HepG2 (cell line): ENCODE measurements at regions not wholly inside any gene's neighbourhood (a gene's known extent, or its start where the extent isn't known, plus 50 kb on each side); places are given as distances from the start of the nearest gene placed in this dataset.

Experiments used
- DNMT3B ChIP-seq: conservative IDR thresholded peaks from 2 replicates; pipeline ENCODE4 v1.6.1; 2016; ENCODE audit warnings: missing biosample characterization, control low read depth
- HNRNPUL1 ChIP-seq: fragments of 200-400 bp; formaldehyde crosslinking; IDR thresholded peaks from 2 replicates; pipeline ENCODE4 v1.6.1; 2017; ENCODE audit warnings: low read depth, mild to moderate bottlenecking, low read length, moderate library complexity
- HOXA9 ChIP-seq: sonication (generic); formaldehyde crosslinking; IDR thresholded peaks from 2 replicates; pipeline ENCODE4 v1.8.1; 2022; ENCODE audit warnings: missing genetic modification reagents, mild to moderate bottlenecking, moderate library complexity, borderline replicate concordance
- MIER3 ChIP-seq: IDR thresholded peaks from 2 replicates; pipeline ENCODE4 v1.6.1; 2016; ENCODE audit warnings: missing compliant biosample characterization, borderline replicate concordance
- RBM22 ChIP-seq: fragments of 200-400 bp; formaldehyde crosslinking; optimal IDR thresholded peaks from 2 replicates; pipeline ENCODE3; 2017; ENCODE audit warnings: mild to moderate bottlenecking, low read length, moderate library complexity
- SIX4 ChIP-seq: sonication (generic); formaldehyde crosslinking; IDR thresholded peaks from 2 replicates; pipeline ENCODE4 v1.4.0; 2020; ENCODE audit warnings: missing genetic modification reagents
- ZNF205 ChIP-seq: IDR thresholded peaks from 2 replicates; pipeline ENCODE4 v1.6.1; 2018; ENCODE audit warnings: missing biosample characterization, missing genetic modification reagents
- ZNF234 ChIP-seq: sonication (generic); formaldehyde crosslinking; conservative IDR thresholded peaks from 2 replicates; pipeline ENCODE4 v1.5.1; 2020; ENCODE audit warnings: mild to moderate bottlenecking, missing genetic modification reagents
- ZNF256 ChIP-seq: sonication (generic); formaldehyde crosslinking; conservative IDR thresholded peaks from 2 replicates; pipeline ENCODE4 v1.4.0; 2020; ENCODE audit warnings: missing genetic modification reagents
- ZNF431 ChIP-seq: sonication (generic); formaldehyde crosslinking; IDR thresholded peaks from 2 replicates; pipeline ENCODE4 v1.9.0; 2022; ENCODE audit warnings: missing genetic modification reagents, low read depth, mild to moderate bottlenecking, borderline replicate concordance
- ZNF788 ChIP-seq: sonication (generic); formaldehyde crosslinking; IDR thresholded peaks from 2 replicates; pipeline ENCODE4 v1.5.0; 2020; ENCODE audit warnings: mild to moderate bottlenecking, missing genetic modification reagents, borderline replicate concordance
- ZNF879 ChIP-seq: sonication (generic); formaldehyde crosslinking; IDR thresholded peaks from 2 replicates; pipeline ENCODE4 v1.8.1; 2023; ENCODE audit warnings: missing genetic modification reagents
- TF ChIP-seq, protein P1 (sequence below): sonication (generic); formaldehyde crosslinking; IDR thresholded peaks from 2 replicates; pipeline ENCODE4 v1.5.0; 2020; ENCODE audit warnings: mild to moderate bottlenecking, missing genetic modification reagents
- TF ChIP-seq, protein P2 (sequence below): sonication (generic); formaldehyde crosslinking; IDR thresholded peaks from 2 replicates; pipeline ENCODE4 v1.5.0; 2020; ENCODE audit warnings: missing genetic modification reagents
- TF ChIP-seq, protein P3 (sequence below): sonication (generic); formaldehyde crosslinking; IDR thresholded peaks from 2 replicates; pipeline ENCODE4 v1.5.0; 2020; ENCODE audit warnings: missing genetic modification reagents
- TF ChIP-seq, protein P4 (sequence below): sonication (generic); formaldehyde crosslinking; IDR thresholded peaks from 2 replicates; pipeline ENCODE4 v1.4.0; 2020; ENCODE audit warnings: mild to moderate bottlenecking, missing genetic modification reagents, borderline replicate concordance
- TF ChIP-seq, protein P5 (sequence below): fragments of 450-650 bp; IDR thresholded peaks from 2 replicates; pipeline ENCODE4 v1.6.1; 2017; ENCODE audit warnings: mild to moderate bottlenecking

DNA sequence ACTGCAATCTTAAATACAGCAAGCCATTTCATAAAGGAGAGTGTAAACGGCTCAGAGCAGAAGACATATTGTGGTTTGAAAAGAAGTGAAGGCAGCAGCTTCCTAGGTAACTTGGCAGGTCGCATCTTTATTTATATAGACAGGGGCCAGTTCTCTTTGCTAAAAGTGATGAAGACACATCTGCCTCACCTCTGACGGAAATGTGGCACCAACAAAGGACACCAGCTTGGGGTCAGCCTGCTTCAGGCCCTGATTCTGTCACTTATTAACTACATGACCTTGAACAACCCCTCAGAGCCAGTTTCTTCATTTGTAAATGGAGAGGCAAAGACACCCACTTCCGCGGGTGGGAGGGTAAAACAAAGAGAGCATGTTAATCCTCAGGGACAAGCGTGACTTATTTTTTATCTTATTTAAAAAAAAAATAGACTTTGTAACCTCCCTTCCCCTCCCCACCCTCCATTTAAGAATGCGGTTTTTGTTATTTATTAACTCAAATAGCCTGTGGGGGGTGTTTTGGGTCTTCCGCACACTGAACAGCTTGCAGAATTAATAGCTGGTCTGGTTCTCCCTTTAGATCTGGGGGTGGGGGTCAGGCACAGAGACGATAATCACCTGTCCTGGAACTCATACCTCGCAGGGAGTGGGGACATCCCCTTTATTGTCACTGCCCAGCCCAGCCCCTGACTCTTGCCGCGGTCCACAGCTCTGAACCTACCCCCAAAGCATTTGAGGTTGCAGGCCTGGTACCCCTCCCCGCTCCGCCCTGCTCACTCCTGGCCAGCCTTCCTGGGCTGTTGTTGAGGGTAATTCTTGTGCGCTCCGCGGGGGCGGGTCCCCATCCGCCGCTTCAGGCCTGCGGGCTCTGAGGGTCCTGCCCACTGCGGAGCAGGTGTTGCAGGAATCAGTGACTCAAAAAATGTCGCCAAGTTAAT, 64.2 kb upstream of the TMEM17 start (continued):
- TF ChIP-seq ZNF205 (peak; percentile 75), HOXA9 (CRISPR knock-in tag) (no peak), DNMT3B (CRISPR knock-in tag) (peak; percentile 20; the same call in 1 of the 2 replicates), RBM22 (peak; percentile 3), HNRNPUL1 (peak; percentile 99), ZNF431 (CRISPR knock-in tag) (peak; percentile 65; the same call in 1 of the 2 replicates), ZNF879 (no peak), SIX4 (CRISPR knock-in tag) (peak; percentile 98), ZNF256 (CRISPR knock-in tag) (peak; percentile 94), ZNF234 (CRISPR knock-in tag) (no peak), MIER3 (CRISPR knock-in tag) (peak; percentile 88; the same call in 1 of the 2 replicates), ZNF788 (CRISPR knock-in tag) (no peak; the same call in 1 of the 2 replicates)
- TF ChIP-seq, protein P1, sequence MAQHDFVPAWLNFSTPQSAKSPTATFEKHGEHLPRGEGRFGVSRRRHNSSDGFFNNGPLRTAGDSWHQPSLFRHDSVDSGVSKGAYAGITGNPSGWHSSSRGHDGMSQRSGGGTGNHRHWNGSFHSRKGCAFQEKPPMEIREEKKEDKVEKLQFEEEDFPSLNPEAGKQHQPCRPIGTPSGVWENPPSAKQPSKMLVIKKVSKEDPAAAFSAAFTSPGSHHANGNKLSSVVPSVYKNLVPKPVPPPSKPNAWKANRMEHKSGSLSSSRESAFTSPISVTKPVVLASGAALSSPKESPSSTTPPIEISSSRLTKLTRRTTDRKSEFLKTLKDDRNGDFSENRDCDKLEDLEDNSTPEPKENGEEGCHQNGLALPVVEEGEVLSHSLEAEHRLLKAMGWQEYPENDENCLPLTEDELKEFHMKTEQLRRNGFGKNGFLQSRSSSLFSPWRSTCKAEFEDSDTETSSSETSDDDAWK (CRISPR knock-in tag), result no peak
- TF ChIP-seq, protein P2, sequence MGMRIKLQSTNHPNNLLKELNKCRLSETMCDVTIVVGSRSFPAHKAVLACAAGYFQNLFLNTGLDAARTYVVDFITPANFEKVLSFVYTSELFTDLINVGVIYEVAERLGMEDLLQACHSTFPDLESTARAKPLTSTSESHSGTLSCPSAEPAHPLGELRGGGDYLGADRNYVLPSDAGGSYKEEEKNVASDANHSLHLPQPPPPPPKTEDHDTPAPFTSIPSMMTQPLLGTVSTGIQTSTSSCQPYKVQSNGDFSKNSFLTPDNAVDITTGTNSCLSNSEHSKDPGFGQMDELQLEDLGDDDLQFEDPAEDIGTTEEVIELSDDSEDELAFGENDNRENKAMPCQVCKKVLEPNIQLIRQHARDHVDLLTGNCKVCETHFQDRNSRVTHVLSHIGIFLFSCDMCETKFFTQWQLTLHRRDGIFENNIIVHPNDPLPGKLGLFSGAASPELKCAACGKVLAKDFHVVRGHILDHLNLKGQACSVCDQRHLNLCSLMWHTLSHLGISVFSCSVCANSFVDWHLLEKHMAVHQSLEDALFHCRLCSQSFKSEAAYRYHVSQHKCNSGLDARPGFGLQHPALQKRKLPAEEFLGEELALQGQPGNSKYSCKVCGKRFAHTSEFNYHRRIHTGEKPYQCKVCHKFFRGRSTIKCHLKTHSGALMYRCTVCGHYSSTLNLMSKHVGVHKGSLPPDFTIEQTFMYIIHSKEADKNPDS (CRISPR knock-in tag), result no peak
- TF ChIP-seq, protein P3, sequence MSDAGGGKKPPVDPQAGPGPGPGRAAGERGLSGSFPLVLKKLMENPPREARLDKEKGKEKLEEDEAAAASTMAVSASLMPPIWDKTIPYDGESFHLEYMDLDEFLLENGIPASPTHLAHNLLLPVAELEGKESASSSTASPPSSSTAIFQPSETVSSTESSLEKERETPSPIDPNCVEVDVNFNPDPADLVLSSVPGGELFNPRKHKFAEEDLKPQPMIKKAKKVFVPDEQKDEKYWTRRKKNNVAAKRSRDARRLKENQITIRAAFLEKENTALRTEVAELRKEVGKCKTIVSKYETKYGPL (CRISPR knock-in tag), result no peak
- TF ChIP-seq, protein P4, sequence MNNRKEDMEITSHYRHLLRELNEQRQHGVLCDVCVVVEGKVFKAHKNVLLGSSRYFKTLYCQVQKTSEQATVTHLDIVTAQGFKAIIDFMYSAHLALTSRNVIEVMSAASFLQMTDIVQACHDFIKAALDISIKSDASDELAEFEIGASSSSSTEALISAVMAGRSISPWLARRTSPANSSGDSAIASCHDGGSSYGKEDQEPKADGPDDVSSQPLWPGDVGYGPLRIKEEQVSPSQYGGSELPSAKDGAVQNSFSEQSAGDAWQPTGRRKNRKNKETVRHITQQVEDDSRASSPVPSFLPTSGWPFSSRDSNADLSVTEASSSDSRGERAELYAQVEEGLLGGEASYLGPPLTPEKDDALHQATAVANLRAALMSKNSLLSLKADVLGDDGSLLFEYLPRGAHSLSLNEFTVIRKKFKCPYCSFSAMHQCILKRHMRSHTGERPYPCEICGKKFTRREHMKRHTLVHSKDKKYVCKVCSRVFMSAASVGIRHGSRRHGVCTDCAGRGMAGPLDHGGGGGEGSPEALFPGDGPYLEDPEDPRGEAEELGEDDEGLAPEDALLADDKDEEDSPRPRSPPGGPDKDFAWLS (CRISPR knock-in tag), result peak; percentile 93; the same call in 1 of the 2 replicates
- TF ChIP-seq, protein P5, sequence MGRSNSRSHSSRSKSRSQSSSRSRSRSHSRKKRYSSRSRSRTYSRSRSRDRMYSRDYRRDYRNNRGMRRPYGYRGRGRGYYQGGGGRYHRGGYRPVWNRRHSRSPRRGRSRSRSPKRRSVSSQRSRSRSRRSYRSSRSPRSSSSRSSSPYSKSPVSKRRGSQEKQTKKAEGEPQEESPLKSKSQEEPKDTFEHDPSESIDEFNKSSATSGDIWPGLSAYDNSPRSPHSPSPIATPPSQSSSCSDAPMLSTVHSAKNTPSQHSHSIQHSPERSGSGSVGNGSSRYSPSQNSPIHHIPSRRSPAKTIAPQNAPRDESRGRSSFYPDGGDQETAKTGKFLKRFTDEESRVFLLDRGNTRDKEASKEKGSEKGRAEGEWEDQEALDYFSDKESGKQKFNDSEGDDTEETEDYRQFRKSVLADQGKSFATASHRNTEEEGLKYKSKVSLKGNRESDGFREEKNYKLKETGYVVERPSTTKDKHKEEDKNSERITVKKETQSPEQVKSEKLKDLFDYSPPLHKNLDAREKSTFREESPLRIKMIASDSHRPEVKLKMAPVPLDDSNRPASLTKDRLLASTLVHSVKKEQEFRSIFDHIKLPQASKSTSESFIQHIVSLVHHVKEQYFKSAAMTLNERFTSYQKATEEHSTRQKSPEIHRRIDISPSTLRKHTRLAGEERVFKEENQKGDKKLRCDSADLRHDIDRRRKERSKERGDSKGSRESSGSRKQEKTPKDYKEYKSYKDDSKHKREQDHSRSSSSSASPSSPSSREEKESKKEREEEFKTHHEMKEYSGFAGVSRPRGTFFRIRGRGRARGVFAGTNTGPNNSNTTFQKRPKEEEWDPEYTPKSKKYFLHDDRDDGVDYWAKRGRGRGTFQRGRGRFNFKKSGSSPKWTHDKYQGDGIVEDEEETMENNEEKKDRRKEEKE, result no peak
